Glutamatergic neuron (in vitro differentiated cells): ENCODE measurements at regions not wholly inside any gene's neighbourhood (a gene's known extent, or its start where the extent isn't known, plus 50 kb on each side); places are given as distances from the start of the nearest gene placed in this dataset.

Experiments
- DNase-seq: peaks from one replicate; pipeline ENCODE4 v3.0.0; 2022
- H3K27ac Mint-ChIP-seq: one replicate; pipeline ENCODE4 v1.8.0; 2020; ENCODE audit warnings: mild to moderate bottlenecking, mixed read lengths, inconsistent platforms; ENCODE audit not compliant: unreplicated experiment
- H3K27me3 Mint-ChIP-seq: one replicate; pipeline ENCODE4 v1.8.0; 2020; ENCODE audit warnings: mild to moderate bottlenecking, moderate library complexity, mixed read lengths, inconsistent platforms; ENCODE audit not compliant: unreplicated experiment
- H3K36me3 Mint-ChIP-seq: one replicate; pipeline ENCODE4 v1.8.0; 2020; ENCODE audit warnings: mild to moderate bottlenecking, mixed read lengths, inconsistent platforms; ENCODE audit not compliant: unreplicated experiment
- H3K4me1 Mint-ChIP-seq: one replicate; pipeline ENCODE4 v1.8.0; 2020; ENCODE audit warnings: mild to moderate bottlenecking, low read depth, mixed read lengths, inconsistent platforms; ENCODE audit not compliant: unreplicated experiment
- H3K4me3 Mint-ChIP-seq: one replicate; pipeline ENCODE4 v1.8.0; 2020; ENCODE audit warnings: mild to moderate bottlenecking, mixed read lengths, inconsistent platforms; ENCODE audit not compliant: unreplicated experiment
- H3K9me3 Mint-ChIP-seq: one replicate; pipeline ENCODE4 v1.8.0; 2020; ENCODE audit warnings: mild to moderate bottlenecking, moderate library complexity, mixed read lengths, inconsistent platforms; ENCODE audit not compliant: unreplicated experiment
- CTCF ChIP-seq: fragments of 200-600 bp; sonication (generic); IDR thresholded peaks from one replicate; pipeline ENCODE4 v1.5.0; 2021; ENCODE audit not compliant: partially characterized antibody, unreplicated experiment

- Mint-ChIP-seq H3K9me3 (peaks cover 2% of the 10 kb centered on the region), H3K27ac (no peak overlapping the region), H3K36me3 (no peaks in the 10 kb centered on the region), H3K27me3 (no peaks in the 10 kb centered on the region), H3K4me3 (no peak overlapping the region), H3K4me1 (peaks cover 12% of the 10 kb centered on the region)
- no peak for TF ChIP-seq CTCF
- no peak for DNase-seq
Measured at GRCh38 chr13:54356209-54356608, 1327.6 kb downstream of the OLFM4 start.

GRCh38 chr13:54356849-54357248 lies 1328.2 kb downstream of the OLFM4 start:
- no peak overlapping the region for H3K4me3 Mint-ChIP-seq
- H3K27me3 Mint-ChIP-seq: no peaks in the 10 kb centered on the region
- H3K4me1 Mint-ChIP-seq: peaks cover 12% of the 10 kb centered on the region
- H3K36me3 Mint-ChIP-seq: no peaks in the 10 kb centered on the region
- DNase-seq: no peak
- no peak overlapping the region for H3K27ac Mint-ChIP-seq
- no peak for TF ChIP-seq CTCF
- H3K9me3 Mint-ChIP-seq: peaks cover 2% of the 10 kb centered on the region

- DNase-seq: no peak
- Mint-ChIP-seq H3K9me3 (peaks cover 2% of the 10 kb centered on the region), H3K27ac (no peak overlapping the region), H3K36me3 (no peaks in the 10 kb centered on the region), H3K4me1 (peaks cover 12% of the 10 kb centered on the region), H3K27me3 (no peaks in the 10 kb centered on the region), H3K4me3 (no peak overlapping the region)
- TF ChIP-seq CTCF: no peak
Measured at GRCh38 chr13:54357284-54357933, 1328.8 kb downstream of the OLFM4 start.

GRCh38 chr13:54361460-54361859 lies 1332.8 kb downstream of the OLFM4 start:
- H3K4me1 Mint-ChIP-seq: peaks cover 2% of the 10 kb centered on the region
- H3K4me3 Mint-ChIP-seq: no peak overlapping the region
- no peak for DNase-seq
- no peak for TF ChIP-seq CTCF
- H3K9me3 Mint-ChIP-seq: no peaks in the 10 kb centered on the region
- no peak overlapping the region for H3K27ac Mint-ChIP-seq
- H3K36me3 Mint-ChIP-seq: no peaks in the 10 kb centered on the region
- no peaks in the 10 kb centered on the region for H3K27me3 Mint-ChIP-seq

GRCh38 chr13:54366728-54367127 lies 1338.1 kb downstream of the OLFM4 start:
- Mint-ChIP-seq H3K9me3 (peaks cover 6% of the 10 kb centered on the region), H3K4me3 (no peak overlapping the region), H3K27me3 (no peaks in the 10 kb centered on the region), H3K27ac (no peak overlapping the region), H3K36me3 (no peaks in the 10 kb centered on the region), H3K4me1 (no peaks in the 10 kb centered on the region)
- TF ChIP-seq CTCF: no peak
- no peak for DNase-seq
